ENCODE measurements at regions not wholly inside any gene's neighbourhood (a gene's known extent, or its start where the extent isn't known, plus 50 kb on each side); places are given as distances from the start of the nearest gene placed in this dataset.

GRCh38 chr4:31360786-31361185, 640.6 kb downstream of the PCDH7 start:
- no peak for TF ChIP-seq GATA3 (IDR thresholded peaks at IDR 0.05; ENCODE audit: low read depth, low read length)
- 0 out of 2 replicates have a peak, but pooled peaks have one; percentile 5 for TF ChIP-seq GATA2 (IDR thresholded peaks at IDR 0.05; ENCODE audit: low read depth, low read length)

- no peak for TF ChIP-seq GATA2 (IDR thresholded peaks at IDR 0.05; ENCODE audit: low read depth, low read length)
- no peak for TF ChIP-seq GATA3 (IDR thresholded peaks at IDR 0.05; ENCODE audit: low read depth, low read length)
Measured at GRCh38 chr4:31362756-31363155, 642.6 kb downstream of the PCDH7 start.

DNA sequence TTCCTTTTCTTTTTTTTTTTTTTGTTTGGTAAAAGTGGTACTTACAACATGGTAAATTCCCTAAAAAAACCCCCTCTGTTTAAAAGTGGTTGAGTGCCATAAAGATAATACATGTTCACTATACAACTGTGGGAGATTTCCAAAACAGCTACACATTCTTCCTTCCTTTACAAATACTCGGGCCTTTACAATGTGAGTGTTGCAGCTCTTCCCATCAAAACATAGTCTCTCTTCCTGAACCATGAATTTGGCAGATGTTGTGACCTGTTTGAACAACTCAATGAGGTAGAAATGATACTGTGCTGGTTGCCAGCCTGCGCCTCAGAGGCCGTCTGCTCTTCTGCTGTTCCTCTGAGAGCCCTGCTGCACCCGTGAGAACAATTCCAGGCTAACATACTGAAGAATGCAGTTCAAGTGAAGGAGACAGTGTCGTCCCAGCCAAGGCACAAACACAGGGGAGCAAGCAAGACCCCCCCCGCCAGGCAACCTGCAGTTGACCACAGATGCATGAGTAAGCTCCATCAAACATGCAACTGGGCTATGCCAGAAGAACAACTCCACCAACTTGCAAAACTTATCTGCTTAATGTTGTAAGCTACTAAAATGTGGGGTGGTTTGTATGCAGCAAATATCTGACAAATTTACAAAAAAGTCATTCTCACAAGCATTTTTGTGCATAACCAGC, 645.0 kb downstream of the PCDH7 start:
- no peak for TF ChIP-seq GATA2 (IDR thresholded peaks at IDR 0.05; ENCODE audit: low read depth, low read length)

- TF ChIP-seq GATA2 (IDR thresholded peaks at IDR 0.05; ENCODE audit: low read depth, low read length) = no peak
- no peak for TF ChIP-seq GATA3 (IDR thresholded peaks at IDR 0.05; ENCODE audit: low read depth, low read length)
Measured at GRCh38 chr4:31366041-31366440, 645.9 kb downstream of the PCDH7 start.

DNA sequence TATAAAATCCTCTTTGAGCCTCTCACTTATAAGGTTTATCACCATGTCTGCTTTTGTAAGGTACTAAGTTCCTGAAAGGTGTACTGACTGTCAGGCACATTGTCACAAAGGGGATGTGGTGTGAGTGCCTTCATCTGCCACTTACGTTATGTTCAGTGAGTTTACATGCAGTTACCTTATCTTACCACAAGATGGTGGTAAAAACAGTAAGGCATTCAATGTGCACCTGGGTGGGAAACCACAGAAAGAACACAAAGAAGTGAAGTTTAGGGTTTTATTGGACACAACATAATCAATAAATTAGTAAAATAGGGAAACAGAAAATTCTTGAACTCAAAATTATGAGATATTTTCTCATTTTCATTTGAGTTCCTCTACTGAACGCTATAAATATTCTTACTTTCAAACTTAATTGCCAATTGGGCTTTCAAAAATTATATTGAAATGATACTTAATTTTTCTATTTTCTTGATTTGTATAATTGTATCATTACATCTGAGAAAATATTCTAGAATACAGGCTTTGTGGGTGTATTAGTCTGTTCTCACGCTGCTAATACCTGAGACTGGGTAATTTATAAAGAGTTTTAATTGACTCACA, 650.8 kb downstream of the PCDH7 start:
- no peak for TF ChIP-seq GATA3 (IDR thresholded peaks at IDR 0.05; ENCODE audit: low read depth, low read length)

DNA sequence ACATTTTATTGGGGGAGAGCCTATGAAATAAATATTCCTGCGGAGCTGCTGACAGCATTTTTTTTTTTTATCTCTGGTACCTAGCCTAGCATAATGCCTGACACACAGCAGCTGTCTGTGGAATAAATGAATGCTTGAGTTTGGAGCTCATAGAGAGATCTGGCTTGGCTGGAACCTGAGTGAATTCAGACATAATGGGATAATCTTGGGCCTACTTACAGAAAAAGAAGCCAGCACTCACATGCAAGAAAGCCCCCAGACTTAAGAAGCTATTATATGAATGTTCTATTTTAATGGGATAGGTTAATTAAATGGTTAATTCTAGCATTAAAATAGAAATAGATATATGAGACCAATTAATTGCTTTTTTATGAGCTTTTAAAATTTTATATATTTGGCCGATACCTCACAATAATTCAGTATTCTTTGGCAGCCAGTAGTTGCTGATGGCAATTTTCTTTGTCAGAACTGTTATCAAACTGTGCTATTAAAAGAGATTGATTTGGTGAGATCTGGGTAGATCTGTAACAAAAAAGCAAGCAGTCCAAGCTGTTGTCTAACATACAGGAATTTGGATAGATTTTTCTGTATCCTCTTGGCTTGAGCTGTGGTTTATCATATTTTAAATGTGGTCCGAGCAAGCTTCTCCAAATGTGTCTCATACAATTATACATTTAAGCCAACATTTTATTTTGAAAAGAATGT, 654.2 kb downstream of the PCDH7 start:
- no peak for TF ChIP-seq GATA2 (IDR thresholded peaks at IDR 0.05; ENCODE audit: low read depth, low read length)
- TF ChIP-seq GATA3 (IDR thresholded peaks at IDR 0.05; ENCODE audit: low read depth, low read length) = no peak

DNA sequence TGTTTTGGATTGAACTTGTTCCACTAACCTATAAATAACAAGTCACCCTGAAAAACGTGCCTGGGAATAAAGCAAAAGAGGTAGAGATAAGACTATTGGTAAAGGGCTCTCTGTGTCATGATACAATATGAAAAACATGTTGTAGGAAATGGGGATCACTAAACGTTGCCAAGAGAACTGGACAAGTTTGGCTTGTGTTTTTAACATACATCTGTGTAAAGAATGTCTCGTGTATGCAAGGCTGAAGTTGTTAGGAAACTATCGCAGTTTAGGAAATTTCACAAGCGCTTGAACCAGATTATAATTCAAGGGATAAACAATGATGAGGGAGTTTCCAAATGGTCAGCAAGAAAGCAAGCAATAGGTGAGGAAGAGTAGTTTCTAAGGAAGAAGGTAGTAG, 655.8 kb downstream of the PCDH7 start:
- no peak for TF ChIP-seq GATA2 (IDR thresholded peaks at IDR 0.05; ENCODE audit: low read depth, low read length)
- no peak for TF ChIP-seq GATA3 (IDR thresholded peaks at IDR 0.05; ENCODE audit: low read depth, low read length)

DNA sequence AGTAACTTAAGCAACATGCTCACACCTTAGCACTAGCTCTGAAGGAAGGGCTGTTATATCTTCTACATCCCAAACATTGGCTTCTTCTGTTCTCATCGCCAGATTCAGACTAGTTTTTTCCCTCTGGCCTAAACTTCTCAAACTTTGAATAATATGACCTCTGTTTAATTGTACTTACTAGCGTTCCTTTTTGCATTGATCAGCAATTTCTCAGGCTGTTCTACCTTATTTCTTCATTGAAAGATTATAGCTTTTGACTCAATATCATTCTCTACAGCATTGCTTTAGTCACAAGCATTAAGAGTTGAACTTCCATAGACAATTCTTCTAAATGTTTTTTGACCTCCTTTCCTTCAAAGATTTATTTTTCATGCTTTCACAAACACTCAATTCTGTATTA, 659.2 kb downstream of the PCDH7 start:
- TF ChIP-seq GATA3 (IDR thresholded peaks at IDR 0.05; ENCODE audit: low read depth, low read length) (no peak), GATA2 (IDR thresholded peaks at IDR 0.05; ENCODE audit: low read depth, low read length) (no peak)

GRCh38 chr4:31383767-31384166, 663.6 kb downstream of the PCDH7 start:
- no peak for TF ChIP-seq GATA2 (IDR thresholded peaks at IDR 0.05; ENCODE audit: low read depth, low read length)
- no peak for TF ChIP-seq GATA3 (IDR thresholded peaks at IDR 0.05; ENCODE audit: low read depth, low read length)

DNA sequence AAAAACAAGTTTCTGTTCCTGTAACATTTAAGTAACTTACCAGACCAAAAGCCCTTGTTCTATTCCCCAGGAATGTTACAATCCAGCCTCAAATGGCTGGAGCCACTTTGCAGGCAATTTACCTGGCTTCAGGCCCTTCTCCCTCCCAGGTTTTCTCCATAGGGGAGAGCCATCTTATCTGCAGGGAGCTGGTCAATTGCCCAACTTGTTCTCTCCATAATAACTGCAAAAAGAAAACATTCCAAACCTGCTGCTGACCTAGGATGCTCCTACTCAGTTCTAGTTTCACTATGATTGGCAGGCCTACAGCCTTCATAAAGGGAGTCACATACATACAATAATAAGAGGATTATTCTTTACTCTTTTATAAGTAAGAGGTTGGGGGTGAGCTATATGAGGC, 670.7 kb downstream of the PCDH7 start:
- TF ChIP-seq GATA3 (IDR thresholded peaks at IDR 0.05; ENCODE audit: low read depth, low read length) (no peak), GATA2 (IDR thresholded peaks at IDR 0.05; ENCODE audit: low read depth, low read length) (no peak)

- TF ChIP-seq GATA2 (IDR thresholded peaks at IDR 0.05; ENCODE audit: low read depth, low read length) (no peak), GATA3 (IDR thresholded peaks at IDR 0.05; ENCODE audit: low read depth, low read length) (no peak)
Measured at GRCh38 chr4:31391976-31392375, 671.8 kb downstream of the PCDH7 start.

DNA sequence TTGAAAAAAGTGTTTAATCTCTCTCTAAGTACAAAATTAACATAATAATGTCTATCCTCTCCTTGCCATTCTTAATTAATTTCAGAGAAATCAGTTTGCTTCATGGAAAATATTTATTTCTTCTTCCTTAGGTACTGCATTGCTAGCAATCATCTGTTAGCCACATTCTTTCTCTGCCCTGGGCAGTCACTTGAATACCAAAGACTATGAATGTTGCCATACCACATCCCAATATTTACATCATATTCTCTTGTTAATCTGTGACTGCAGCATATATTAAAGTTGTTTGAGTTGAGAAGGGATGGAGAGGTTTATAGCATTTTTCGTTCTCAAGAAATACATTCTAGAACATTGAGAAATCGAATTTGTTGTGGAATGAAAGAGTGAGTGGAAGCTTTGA, 672.8 kb downstream of the PCDH7 start:
- TF ChIP-seq GATA2 (IDR thresholded peaks at IDR 0.05; ENCODE audit: low read depth, low read length) (no peak), GATA3 (IDR thresholded peaks at IDR 0.05; ENCODE audit: low read depth, low read length) (no peak)

DNA sequence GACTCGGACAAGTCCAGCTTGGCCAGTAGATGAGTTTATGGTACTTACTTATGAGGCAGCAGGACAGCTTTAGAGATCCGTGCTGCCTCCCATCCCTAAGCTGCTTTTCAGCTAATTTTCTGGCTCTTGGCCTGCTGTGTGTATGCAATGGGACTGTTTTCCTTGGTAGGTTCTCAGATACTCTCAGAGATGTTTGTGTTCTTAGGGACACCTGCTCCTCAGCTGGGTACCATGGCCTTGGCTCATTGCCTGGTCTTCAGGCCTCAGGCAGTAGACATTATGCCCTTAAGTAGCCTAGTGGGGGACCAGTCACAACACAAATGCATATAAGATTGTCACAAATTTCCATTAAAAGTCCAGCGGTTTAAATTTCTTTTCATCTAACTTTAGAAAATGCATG, 688.0 kb downstream of the PCDH7 start:
- no peak for TF ChIP-seq GATA2 (IDR thresholded peaks at IDR 0.05; ENCODE audit: low read depth, low read length)
- no peak for TF ChIP-seq GATA3 (IDR thresholded peaks at IDR 0.05; ENCODE audit: low read depth, low read length)

DNA sequence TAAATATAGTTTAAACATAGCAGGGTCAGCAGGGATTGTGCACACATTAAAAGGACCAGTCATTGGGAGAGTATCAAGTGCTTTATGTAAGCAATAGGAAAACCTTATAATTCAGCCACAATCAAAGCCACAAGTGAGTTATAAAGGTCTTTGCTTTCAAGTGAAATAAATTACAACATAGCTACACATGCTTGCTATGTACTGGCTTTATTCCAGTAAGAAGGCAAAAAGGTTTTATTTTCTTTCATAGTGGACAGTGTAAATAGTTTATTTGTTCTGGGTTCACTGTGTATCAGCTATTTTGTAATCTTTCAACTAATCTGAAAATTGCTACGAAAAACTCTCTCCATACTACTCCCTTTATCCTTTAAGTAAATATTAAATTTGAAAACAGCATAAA, 691.4 kb downstream of the PCDH7 start:
- no peak for TF ChIP-seq GATA2 (IDR thresholded peaks at IDR 0.05; ENCODE audit: low read depth, low read length)
- TF ChIP-seq GATA3 (IDR thresholded peaks at IDR 0.05; ENCODE audit: low read depth, low read length) = no peak

DNA sequence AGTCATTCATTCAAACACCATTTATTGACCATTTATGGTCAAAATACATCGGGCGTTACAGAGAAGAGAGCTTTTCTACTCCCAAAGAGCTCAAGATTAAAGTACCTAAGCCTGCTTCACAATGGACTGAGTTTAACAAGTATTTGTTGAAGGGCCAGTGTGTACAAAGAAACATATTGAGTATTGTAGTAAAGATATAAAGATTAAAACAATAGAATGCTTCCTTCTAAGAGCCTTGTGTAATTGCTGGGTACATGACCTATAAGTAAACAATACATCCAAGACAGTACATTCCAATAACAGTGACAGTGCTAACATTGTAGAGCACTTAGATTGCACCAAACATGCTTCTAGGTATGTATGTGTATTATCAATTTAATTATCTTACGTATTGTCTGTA, 695.5 kb downstream of the PCDH7 start:
- TF ChIP-seq GATA3 (IDR thresholded peaks at IDR 0.05; ENCODE audit: low read depth, low read length) (no peak), GATA2 (IDR thresholded peaks at IDR 0.05; ENCODE audit: low read depth, low read length) (no peak)

Data from SH-SY5Y (cell line).